OCI-LY3 (cell line): ENCODE measurements at regions not wholly inside any gene's neighbourhood (a gene's known extent, or its start where the extent isn't known, plus 50 kb on each side); places are given as distances from the start of the nearest gene placed in this dataset.
"Not testable (repeated sequence)": the region's sequence is repeated elsewhere in the genome, so short reads cannot be mapped to it uniquely, and the experiment has no call there.

ENCODE experiments used
- EZH2phosphoT487 ChIP-seq: fragments of 200-600 bp; shearing (Covaris generic); IDR thresholded peaks from 2 replicates; pipeline ENCODE4 v1.6.1; 2018; ENCODE audit warnings: antibody characterized with exemption, mixed run types, low read depth
- TF ChIP-seq, protein P1 (sequence below): fragments of 200-600, 300-600 bp; sonication (generic); IDR thresholded peaks from 2 replicates; pipeline ENCODE4 v1.5.1; 2014; ENCODE audit warnings: antibody characterized with exemption, low read length, low read depth

DNA sequence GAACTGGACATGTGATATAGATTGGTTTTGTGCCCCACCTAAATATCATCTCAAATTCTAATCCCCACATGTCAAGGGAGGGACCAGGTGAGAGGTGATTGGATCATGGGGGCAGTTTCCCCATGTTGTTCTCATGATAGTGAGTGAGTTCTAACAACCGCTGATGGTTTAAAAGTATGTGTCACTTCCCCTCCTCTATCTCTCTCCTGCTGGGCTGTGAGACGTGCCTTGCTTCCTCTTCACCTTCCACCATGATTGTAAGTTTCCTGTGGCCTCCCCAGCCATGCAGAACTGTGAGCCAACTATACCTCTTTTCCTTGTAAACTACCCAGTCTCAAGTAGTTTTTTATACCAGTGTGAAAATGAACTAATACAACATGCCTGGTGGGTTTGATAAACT is 1122.5 kb downstream of the TMEM121 start:
- TF ChIP-seq, protein P1, sequence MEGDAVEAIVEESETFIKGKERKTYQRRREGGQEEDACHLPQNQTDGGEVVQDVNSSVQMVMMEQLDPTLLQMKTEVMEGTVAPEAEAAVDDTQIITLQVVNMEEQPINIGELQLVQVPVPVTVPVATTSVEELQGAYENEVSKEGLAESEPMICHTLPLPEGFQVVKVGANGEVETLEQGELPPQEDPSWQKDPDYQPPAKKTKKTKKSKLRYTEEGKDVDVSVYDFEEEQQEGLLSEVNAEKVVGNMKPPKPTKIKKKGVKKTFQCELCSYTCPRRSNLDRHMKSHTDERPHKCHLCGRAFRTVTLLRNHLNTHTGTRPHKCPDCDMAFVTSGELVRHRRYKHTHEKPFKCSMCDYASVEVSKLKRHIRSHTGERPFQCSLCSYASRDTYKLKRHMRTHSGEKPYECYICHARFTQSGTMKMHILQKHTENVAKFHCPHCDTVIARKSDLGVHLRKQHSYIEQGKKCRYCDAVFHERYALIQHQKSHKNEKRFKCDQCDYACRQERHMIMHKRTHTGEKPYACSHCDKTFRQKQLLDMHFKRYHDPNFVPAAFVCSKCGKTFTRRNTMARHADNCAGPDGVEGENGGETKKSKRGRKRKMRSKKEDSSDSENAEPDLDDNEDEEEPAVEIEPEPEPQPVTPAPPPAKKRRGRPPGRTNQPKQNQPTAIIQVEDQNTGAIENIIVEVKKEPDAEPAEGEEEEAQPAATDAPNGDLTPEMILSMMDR, result not testable (repeated sequence)
- not testable (repeated sequence) for TF ChIP-seq EZH2phosphoT487
